Left colon (tissue), 2 donors: ENCODE measurements at regions not wholly inside any gene's neighbourhood (a gene's known extent, or its start where the extent isn't known, plus 50 kb on each side); places are given as distances from the start of the nearest gene placed in this dataset.

Source experiments
- ATAC-seq: fragments of 200-7000 bp; cut with Tn5 transposase; one replicate; pipeline ENCODE4 v1.9.1; 2020; ENCODE audit warnings: mild to moderate bottlenecking, moderate library complexity
- DNase-seq, 2 donors: peaks; one replicate each; pipeline ENCODE4 v3.0.0-alpha.2; 2020
- intact Hi-C, 2 donors: fragments of 100-400 bp; cut with DNase I in 1 of 2; cut with micrococcal nuclease in 1 of 2; formaldehyde crosslinking; loops; one replicate each; pipeline versions ENCODE4 v1.11.2 to v1.14.0; 2022; cut with DNase I, micrococcal nuclease
- donor health status: DM: no; HTN: no; CAD: no.
- donor health status: DM: yes; HTN: yes; CAD: no.

DNA sequence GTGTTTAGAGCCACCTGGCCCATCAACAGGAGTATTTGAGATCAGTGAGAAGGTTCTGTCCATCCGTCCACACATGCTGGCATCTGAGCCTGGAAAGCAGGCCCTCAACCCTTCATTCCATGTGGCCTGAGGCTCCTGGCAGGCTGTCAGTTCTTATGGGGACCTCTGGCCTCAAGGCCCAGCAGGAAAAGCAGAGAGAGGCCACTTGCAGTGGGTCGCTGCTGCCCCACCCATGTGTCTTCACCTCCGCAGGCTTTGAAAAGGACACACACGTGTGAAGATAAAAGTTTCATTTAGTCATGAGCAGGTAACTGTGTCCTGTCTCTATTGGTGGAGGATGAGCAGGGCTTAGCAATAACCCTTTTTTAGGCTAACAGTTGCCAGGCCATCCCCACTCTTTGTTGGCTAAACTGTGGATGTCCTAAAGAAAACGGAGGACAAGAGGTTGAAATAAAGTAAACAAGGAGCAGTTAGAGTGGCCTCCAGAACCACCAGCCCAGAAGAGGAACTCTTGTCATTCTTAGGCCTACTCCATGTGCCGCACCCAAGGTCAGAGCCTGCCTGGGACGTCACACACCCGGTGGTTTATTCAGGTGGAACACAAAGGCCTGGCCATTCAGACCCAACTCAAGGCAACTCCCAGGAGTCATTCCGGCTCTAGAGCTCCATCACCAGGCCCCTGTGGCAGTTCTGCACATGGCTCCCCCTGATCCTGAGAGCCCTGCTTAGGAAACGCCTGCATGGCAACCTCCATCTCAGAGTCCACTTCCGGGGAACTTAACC, 143.4 kb upstream of the CST7 start:
- ATAC-seq (no peak), DNase-seq (no peak)
- intact Hi-C loops, result no loop called here

DNA sequence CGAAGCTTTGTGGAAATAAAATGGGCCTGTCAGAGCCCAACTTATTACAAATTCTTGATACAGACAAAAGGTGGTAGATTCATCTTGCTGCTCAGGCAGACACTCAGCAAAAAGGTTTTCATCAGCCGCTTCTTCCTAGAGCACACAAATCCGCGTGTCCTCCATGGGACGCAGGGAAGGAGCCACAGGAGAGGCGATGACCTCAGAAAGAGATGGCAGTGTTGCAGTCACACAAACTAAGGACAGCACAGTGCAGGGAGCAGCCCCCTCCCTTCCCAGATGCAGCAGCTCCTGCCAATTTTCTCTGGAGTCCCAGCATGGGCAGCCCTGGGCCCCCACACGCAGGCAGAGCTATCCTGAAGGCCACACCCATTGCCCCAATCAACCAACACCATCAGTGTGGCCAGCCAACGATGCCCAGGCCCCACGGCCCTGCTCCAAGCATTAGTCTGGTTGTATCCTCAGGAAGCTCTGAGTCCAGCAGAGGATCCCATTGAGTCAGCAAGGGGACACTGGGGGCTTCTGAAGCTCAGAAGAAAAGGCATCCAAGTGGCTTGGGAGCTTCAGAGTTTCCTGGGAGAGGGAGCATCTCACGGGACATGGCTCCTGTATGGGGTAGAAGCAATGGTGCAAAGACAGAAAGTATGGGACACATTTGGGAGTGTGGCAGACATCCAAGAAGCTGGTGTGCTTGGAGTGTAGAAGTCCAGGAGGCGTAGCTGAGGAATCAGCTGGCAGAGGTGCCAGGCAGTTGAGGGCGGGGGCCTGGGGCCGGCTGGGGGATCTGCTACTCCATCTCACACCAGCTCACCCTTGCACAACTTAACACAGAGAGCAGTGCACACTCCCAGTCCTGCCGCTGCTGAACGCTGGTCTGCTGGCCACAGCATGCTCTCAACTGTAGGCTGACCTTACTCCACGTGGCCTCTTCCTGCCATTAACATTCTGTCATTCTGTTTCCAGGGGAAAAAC, 142.1 kb upstream of the CST7 start:
- ATAC-seq (no peak), DNase-seq (no peak)
- intact Hi-C loops, result no loop called here

DNA sequence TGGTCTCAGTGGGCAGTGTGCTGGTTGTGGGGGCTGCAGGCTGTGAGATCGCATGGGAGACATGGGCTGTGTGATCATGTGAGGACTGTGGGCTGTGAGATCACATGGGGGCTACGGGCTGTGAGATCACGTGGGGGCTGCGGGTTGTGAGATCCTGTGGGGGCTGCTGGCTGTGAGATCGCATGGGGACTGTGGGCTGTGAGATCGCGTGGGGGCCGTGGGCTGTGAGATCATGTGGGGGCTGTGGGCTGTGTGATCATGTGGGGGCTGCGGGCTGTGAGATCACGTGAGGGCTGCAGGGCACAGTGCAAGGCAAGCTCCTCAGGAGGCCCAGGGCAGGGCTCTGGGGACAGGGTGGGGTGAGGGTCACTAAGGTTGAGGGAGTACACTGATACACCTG, 140.5 kb upstream of the CST7 start:
- ATAC-seq, result no peak
- DNase-seq, result no peak
- intact Hi-C loops, result no loop called here

DNA sequence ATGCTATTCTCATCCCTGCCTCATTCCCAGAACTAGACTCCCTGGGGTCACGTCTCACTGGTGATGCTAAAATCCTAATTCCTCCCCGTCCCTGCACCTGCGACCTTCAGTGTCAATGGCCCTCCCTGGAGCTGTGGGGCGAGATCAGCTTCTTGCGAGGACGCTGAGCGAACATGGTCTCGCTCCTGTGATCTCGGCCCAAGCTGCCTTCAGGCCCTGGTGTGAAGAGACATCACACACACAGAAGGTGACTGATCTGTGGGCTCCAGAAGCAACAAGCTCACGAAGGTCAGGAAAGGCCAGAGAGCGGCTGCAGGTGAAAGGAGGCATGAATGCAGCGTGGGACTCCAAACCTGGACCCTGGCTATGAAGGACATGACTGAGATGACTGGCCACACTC, 139.5 kb upstream of the CST7 start:
- intact Hi-C loops, result no loop called here
- ATAC-seq (no peak), DNase-seq (no peak)

DNA sequence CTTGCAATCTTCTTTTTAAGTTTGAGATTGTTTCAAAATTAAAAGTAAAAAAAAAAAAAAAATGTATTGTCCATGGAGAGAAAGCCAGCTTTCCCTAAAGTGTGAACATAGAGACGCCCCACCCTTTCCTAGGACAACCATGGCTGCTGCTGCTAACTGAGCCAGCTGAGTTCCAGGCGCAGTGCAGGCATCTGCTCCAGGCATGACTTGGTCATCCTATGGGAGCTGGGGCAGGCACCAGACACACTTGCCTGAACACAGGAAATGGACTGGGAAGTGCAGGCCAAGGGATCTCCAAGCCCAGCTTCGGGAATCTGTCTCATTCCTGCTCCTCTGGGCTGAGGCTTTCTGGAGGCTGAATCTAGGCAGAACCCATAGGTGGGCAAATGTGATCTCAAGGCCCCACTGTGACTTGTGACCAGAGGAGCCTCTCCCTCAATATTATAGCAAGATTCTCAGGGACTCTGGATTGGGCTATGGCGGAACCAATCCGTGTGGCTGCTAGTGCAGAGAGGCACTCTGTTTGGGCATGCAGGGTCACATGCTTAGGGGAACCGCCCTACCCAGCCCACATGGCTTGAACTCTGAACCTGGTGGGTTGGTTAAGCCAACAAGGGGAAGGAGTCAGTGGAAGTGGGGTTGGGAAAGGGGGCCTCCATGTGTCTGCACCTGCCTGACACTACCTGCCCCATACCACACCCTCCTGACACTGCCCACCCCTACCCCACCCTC, 138.2 kb upstream of the CST7 start:
- intact Hi-C loops, result no loop called here
- DNase-seq (no peak), ATAC-seq (no peak)

DNA sequence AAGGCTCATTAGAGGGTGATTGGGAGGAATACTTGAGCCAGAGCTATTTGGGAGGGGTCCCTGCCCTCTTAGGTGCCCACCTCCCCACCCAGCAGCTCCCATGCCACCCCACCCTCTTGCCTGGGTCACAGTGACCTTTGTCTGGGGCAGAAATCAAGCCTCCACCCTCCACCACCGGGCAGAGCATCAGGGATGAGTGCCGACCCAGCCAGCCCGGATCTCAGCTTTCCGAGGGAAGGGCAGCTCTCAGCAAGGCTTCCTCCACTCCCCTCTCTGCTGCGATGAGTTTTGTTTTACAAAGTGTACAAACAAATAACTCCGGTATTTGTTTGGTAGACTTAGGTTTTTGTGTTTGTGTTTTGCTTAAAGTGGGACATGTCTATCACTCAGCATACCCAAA, 136.7 kb upstream of the CST7 start:
- ATAC-seq (no peak), DNase-seq (no peak)
- intact Hi-C loops, result no loop called here

DNA sequence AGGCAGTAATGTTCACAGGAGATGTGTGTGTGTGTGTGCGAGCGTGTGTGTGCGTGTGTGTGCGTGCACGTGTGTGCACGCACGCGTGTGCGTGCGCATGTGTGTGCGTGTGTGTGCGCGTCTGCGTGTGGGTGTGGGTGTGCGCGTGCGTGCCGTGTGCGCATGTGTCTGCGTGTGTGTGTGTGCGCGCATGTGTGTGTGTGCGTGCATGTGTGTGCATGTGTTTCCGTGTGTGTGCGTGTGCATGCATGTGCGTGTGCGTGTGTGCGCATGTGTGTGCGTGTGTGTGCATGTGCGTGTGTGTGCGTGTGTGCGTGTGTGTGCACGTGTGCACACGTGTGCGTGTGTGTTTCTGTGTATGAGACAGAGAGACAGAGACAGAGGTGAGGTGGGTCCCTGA, 136.0 kb upstream of the CST7 start:
- DNase-seq (no peak), ATAC-seq (no peak)
- intact Hi-C loops, result no loop called here

DNA sequence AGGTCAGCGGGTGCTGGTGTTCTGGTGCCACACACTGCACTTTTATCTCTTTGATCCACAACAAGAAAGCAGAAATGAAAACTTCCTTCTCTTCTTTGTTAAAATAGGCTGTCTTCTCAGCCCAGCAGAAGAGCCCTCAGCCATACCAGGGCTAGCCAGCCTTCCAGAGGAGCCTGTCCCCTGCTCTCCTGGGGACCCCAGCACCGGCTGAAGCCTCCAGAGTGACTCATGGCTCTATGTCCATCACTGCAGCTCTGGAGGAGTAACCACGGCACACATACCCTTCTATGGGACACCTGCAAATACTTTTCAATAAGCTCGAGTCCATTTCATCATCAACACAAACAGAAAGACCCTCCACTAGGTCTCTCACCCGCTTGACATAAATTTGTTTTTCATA, 135.6 kb upstream of the CST7 start:
- intact Hi-C loops, result no loop called here
- no peak for ATAC-seq

DNA sequence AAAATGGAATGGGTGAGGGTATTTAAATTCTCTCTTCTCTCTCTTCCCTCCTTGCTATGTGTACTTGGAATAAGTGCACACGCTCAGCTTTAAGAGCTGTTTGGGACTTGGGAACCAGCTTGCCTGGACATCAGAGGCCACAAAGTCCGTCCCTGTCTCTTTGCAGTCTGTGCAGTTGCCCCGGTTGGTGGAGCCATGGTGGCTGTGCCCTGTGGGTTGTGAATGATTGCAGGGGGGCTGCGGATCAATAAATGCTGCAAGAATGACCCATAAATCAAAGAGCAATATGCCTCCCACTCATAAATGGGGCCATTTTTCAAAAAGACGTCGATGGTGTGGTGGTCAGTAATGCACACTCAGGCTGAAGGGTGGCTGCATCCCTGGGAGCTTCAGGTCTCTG, 135.1 kb upstream of the CST7 start:
- intact Hi-C loops, result no loop called here
- no peak for ATAC-seq
- no peak for DNase-seq

More for the DNA sequence above, 135.6 kb upstream of the CST7 start:
- DNase-seq, result no peak

DNA sequence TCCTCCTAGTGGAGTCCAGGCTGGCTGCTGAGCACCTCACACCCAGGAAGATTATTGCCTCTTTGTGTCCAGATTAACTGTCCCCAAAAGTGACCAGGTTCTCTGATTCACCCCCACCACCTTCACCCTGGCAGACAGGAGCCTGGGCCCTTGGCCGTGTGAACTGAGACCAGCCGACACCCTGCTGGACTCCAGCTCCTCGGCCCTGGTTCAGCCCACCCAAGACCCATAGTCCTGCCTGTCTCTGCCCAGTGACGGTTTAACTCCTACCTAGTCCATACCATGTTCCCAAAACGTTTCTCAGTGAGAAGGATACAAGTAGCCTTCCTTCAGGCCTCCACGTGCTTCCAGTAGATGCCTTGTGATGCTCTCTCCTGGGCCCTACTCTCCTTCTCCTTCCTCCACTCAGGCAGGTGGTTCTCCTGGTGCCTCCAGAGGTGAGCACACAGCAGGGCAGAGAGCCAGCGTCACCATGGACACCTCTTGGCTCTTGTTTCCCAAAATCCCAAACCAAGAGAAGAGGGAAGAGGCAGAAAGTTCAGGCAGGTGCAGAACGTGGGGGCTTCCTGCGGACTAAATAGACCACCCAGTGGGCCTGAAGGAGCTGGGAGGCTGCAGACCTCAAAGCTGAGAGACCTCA, 134.4 kb upstream of the CST7 start:
- DNase-seq, result no peak
- ATAC-seq, result no peak
- intact Hi-C loops, result no loop called here

DNA sequence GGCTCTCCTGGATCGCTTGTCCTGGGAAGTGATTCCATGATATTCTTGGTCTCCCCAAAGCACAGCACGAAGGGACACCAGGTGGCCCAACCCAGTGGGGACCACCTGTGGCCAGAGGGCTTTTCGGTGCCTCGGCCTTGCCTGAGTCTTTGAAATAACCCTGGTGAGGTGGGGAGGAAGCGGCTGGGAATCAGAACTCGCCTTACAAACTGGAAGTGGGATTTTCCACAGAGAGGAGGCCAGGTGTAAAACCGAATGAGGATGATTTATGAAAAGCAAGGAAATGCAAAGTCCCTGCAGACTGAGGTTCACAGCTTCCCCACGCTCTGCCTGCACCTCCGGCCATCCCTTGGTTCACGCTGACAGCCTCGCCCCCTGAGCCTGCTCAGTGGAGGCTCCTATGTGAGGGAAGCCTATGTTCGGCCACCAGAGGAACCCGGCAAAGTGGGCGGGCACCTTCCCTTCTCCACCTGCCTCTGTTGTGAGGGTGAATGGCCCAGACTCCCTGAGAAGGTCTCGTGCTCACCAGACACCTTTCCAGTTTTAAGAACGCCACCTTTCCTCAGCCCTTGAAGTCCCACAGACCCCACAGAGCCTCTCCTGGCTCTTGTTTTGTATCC, 133.8 kb upstream of the CST7 start:
- ATAC-seq, result no peak
- no peak for DNase-seq
- intact Hi-C loops, result no loop called here

DNA sequence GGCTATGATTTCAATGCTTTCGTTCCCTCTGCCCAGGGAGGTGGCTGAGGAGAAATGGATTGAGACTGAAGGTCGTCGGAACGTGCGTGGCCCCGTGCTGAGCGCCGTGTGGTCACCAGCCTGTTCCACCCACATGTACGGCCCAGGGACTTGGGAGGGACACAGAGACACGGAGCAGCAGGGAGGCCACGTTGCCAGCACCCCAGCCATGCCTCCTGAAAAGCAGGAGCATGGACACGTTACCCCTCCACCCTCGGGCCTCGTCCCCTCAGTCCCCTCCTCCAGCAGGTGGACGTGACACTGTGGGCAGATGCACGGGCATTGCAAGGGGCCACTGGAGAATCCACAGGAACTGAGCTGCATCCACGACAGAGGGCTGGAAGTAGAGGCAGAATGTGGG, 133.1 kb upstream of the CST7 start:
- ATAC-seq (no peak), DNase-seq (no peak)
- intact Hi-C loops, result no loop called here

DNA sequence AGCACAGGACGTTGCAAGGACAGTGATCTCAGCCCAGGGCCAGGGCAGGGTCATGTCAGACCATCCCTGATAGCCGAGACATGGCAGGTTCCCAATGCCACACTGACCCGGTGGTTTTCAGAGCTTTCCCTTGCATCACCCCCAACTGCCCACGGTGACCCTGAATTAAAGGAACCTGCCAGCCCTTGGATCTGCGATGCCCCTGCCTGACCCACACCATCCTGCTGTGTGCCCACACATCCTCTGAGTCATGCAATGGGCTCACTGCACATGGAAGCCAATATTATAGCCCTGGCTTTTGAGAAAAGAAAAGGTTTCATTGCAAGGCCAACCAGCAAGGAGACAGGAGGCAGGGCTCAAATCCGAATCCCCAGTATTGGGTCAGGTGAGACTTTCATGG, 132.6 kb upstream of the CST7 start:
- DNase-seq (no peak), ATAC-seq (no peak)
- intact Hi-C loops, result no loop called here

DNA sequence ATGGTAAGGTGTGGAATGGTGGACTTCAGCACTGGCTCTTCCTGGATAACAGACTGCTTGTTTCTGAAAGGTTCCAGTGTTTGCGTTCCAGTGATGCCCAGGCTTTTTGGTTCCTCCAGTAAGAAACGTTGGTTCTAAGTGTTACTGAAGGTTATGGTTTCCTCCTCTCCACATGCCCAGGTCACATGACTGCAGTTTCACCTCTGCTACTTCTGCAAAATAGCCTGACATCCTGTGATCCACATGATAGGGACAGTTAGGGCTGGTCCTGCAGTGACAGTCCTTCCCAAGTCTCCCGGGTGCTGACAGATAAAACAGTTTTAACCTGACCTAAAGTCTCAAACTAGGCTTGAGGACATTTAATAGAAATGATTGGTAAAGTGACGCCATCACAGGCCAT, 132.2 kb upstream of the CST7 start:
- intact Hi-C loops, result no loop called here
- ATAC-seq, result no peak

DNA sequence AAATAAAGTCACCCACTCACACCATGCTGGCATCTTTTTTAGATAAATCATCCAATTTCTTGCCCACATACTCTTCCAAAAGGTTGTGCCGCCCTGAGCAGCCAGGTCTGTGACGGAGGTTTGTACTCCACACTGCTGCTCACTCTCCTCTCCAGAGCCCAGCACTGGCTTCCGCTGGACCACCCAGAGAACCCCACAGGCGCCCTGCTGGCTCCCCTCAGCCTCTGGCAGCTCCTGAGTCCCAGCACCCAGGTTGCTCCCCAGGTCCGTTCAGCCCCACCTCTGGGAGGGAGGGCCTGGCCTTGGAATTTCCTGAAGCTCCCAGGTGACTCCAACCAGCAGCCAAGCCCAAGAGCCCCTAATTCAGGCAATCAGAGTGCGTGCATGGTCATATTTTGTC, 131.7 kb upstream of the CST7 start:
- intact Hi-C loops, result no loop called here
- DNase-seq (no peak), ATAC-seq (no peak)

More for the DNA sequence above, 132.2 kb upstream of the CST7 start:
- no peak for DNase-seq

DNA sequence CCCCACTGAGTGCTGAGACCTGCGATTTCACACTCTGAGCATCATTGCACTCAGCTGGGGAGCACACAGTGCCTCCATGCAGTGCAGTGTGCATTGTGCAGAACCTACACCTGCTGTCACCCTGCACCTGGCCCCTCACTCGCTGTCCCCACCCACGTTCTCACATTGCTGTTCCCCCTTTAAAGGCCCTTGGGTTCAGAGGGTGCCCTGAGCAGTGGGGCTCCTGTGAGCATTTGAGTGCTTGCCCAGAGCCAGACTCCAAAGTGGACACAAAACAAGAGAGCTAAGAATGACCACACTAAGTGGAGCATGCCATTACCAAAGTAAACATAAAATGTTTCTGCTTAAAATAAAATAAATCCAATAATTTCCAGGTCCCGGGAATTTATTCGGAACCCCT, 131.0 kb upstream of the CST7 start:
- ATAC-seq (no peak), DNase-seq (no peak)
- intact Hi-C loops, result no loop called here

DNA sequence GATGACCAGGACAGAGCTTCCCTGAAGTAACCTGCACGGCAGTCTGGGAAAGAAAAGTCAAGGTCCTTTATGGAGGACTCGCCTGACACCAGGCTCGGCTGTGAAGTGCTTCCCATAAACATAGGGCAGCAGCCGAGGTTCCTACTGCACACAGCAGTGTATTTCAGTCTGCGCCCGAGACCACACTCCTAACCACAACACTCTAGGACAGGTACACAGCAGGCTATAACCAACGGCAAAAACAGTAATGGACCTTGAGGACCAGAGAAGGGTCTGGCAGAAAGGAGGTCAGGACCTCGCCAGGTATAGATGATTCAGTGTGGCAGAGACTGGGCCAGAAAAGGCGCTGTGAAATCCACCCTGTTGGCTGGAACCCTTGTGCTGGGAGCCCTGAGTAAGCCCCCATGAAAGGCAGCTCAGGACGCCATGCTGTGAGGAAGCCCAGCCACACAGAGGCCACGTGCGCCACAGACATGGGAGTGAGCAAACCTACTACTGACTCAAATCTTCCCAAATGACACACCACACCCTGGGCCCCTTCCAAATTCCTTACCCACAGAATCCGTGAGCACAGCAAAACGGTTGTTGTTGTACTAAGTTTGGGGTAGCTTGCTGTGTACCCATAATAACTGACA, 129.6 kb upstream of the CST7 start:
- ATAC-seq (no peak), DNase-seq (no peak)
- intact Hi-C loops, result no loop called here

DNA sequence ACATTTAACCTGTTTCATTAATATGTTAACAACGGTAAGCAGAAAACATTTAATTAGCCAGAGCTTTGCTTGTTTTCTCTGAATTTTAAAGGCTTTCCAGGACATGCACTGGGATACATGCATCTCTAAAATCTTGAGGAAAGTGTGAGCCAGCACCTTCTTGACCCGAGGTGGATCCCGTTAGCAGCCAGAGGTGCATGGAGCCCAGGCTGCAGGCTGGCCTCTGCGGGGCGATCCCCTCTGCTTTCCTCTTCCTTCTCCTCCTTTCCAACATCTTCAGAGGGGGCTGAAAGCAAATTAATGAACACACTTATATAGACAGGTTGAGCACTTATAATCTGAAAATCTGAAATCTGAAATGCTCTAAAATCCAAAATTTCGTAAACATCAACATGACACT, 128.7 kb upstream of the CST7 start:
- ATAC-seq, result no peak
- no peak for DNase-seq
- intact Hi-C loops, result no loop called here
